HG02798 (cell line): ENCODE measurements at regions not wholly inside any gene's neighbourhood (a gene's known extent, or its start where the extent isn't known, plus 50 kb on each side); places are given as distances from the start of the nearest gene placed in this dataset.
A peak's percentile ranks its signal among the peaks of the same experiment; 100 is the strongest.
"Not testable (repeated sequence)": the region's sequence is repeated elsewhere in the genome, so short reads cannot be mapped to it uniquely, and the experiment has no call there.

Experiments used
- ATAC-seq: cut with Tn5 transposase; IDR thresholded peaks from one replicate; pipeline ENCODE4 v1.9.1; 2021; ENCODE audit warnings: mild to moderate bottlenecking; ENCODE audit not compliant: unreplicated experiment, poor library complexity

DNA sequence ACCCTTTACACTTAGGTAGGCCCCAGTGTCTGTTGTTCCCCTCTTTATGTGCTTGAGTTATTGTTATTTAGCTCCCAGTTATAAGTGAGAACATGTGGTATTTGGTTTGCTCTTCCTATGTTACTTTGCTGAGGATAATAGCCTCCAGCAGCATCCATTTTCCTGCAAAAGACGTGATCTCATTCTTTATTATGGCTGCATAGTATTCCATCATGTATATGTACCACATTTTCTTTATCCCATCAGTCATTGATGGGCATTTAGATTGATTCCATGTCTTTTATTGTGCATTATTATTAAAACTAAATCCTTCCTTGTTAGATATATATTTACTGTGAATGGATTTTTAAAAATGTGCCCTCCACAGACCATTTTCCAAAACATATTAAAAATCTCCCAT lies 1137.3 kb upstream of the ADGRB3 start:
- ATAC-seq: no peak

DNA sequence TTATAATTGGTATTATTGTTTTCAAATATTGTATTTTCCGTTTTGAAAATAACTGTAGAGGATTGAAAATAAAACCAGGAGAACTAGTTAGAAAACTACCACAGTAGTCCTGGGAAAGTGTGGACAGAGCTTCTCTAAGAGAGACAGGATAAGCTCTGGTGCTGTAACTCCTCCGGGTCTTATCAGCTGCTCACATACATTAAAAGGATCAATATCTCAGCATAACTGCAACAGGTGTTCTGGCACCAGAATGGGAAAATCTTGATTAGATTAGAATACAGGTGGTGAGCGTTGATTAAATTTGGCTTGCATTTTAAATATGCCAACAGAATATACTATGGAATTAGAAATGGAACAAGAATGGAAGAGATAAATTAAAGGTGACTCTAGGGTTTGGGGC lies 1138.9 kb upstream of the ADGRB3 start:
- ATAC-seq: no peak

DNA sequence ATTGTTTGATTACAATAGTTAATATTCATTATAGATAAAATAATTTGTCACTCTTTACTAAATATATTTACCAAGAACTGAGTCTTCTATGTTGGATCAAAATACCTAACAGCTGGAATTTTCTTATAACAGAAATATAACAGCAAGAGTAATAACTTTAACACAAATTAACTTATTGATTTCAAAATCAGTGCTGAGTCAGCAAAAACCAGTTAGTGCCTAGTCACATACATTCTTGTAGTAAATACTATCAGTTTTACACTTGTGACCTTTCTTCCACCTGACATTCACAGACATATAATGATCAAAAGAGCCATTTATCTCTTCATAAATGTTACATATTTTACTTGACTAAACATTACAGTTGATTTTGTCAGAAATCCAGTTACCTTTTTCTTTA lies 1141.4 kb upstream of the ADGRB3 start:
- no peak for ATAC-seq

DNA sequence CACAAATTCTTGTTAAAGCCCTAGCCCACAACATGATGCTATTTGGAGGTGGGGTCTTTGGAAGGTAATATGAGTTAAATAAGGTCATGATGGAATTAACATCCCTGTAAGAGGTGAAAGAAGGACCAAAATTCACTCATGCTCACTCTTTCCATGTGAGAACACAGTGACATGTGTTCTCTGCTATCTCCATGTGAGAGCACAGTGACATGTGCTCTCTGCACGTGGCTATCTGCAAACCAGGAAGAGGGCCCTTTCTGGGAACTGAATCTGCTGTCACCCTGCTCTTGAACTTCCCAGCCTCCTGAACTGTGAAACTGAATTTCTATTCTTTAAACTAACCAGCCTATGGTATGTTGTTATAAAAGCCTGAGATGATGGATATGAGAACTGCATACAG lies 1159.4 kb upstream of the ADGRB3 start:
- no peak for ATAC-seq

DNA sequence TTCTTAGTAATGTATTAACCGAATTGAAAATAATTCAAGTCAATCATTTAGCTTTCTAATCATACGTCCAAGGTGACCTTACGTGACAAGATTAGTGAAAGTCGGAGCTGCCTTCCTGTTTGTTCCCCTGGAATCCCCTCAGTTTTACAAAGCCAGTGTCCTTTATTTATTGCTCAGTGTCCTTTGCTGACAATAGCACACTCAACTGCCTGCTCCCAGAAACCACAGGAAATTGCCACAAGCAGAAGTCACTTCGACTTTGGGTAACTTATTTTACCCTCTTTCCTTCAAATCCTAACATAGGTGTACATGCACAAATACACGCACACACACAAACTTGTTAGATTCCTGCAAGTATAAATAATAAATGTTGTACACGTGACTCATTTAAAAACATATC lies 1167.7 kb upstream of the ADGRB3 start:
- no peak for ATAC-seq

DNA sequence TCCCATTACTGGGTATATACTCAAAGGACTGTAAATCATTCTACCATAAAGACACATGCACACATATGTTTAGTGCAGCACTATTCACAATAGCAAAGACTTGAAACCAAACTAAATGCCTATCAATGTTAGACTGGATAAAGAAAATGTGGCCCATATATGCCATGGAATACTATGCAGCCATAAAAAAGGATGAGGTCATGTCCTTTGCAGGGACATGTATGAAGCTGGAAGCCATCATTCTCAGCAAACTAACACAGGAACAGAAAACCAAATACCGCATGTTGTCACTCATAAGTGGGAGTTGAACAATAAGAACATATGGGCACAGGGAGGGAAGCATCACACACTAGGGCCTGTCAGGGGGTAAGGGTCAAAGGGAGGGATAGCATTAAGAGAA lies 1172.4 kb upstream of the ADGRB3 start:
- not testable (repeated sequence) for ATAC-seq

DNA sequence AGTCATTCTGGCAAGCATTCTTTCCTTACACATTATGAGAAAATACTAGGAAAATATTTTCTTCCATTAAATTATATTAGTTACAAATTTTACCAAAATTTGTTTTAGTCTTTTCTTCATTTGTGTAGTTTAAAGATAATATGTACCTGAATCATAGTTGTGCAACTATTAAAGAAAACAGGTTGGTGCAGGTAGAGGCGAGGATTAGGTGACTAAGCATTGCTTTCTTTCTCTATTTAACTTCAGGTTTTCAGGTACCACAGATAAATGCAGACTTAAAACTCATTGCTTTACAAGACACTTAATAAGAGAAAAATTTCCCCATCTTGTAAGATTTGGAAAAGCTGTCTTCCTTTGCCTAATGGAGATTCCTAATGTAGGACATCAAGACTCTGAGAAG lies 1175.5 kb upstream of the ADGRB3 start:
- no peak for ATAC-seq

DNA sequence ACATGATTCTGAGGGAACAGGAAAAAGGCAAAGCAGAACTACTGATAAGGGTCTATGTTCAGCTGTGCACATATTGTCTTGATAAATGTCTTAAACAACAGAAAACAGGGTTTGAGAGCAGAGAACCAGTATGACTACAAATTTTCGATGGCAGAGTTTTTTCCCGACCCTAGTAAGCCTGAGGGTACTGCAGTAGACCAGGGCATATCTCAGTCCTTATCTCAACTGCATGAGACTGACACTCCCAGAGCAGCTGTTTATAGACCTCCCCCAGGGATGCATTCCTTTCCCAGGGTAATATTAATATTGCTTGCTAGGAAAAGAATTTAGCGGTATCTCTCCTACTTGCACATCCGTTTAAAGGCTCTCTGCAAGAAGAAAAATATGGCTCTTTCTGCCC lies 1176.8 kb upstream of the ADGRB3 start:
- ATAC-seq: no peak

DNA sequence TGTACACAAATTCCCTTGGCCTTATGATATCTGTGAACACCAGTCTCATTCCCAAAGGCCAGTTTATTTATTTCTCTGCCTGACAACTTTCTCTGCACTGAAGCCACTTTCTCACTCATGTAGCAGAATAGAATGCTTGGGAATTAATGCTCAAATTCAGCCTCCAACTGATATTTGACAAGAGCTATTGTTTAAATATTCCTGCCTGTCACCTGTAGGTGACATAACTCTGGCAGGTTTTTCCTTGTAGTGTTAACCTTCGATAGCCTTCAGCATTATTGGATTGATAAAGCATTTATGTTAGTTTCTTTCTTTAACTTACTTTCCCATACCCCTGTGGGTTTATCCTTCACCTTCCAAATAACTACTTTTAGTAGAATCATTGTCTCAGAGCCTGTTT lies 1183.2 kb upstream of the ADGRB3 start:
- no peak for ATAC-seq

DNA sequence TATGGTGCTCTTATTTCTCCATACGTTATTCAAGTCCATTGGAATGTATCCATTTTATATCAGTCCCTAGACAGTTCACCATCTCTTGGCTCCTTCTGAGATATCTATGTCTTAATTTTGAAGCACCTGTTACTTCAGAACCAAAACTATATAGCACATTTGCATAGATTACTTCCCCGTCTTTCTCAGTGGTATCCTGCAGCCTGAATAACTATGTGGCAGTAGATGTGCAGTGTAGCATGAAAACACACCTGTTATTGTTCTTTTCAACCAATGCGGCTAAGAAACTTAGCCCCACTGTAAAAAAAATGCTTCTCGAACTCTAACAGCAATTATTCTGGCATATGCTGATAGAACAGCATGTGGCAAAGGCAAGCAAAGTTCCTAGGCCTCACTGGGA lies 1184.4 kb upstream of the ADGRB3 start:
- ATAC-seq: peak; percentile 76

DNA sequence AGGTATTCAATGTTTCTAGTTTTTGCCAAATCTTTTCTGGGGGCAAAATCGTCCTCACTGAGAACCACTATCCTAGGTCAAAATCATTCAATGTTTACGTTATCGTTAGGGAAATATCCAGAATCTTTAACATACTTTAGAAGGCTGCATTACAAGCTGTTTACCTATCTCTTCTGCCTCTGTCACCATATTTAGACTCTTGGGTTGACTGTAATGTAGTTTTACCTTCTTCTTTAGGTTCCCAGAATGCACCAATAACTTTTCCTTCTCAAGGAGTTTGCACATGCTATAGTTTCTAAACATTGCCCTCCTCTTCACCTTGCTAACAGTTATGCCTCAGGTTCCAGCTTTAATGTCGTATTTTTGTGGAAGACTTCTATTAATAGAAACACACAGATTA lies 1185.5 kb upstream of the ADGRB3 start:
- ATAC-seq: no peak

DNA sequence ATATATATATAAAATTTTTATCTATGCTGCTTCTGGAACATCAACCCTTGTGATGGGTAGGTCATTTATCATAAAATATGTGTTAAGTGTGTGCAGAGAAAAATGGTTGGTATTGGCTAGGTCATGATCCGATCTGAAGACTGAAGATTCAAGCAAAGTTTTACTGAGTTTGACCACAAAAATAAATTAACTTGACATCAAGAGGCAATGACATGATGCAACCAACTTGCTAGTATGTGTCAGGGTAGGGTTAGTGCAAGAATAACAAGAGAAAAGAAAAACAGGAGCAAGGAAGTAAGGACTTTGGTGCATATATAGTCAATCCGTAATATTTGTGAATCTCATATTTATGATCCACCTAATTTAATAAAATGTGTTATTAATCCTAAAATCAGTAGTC lies 1202.0 kb upstream of the ADGRB3 start:
- ATAC-seq: no peak

DNA sequence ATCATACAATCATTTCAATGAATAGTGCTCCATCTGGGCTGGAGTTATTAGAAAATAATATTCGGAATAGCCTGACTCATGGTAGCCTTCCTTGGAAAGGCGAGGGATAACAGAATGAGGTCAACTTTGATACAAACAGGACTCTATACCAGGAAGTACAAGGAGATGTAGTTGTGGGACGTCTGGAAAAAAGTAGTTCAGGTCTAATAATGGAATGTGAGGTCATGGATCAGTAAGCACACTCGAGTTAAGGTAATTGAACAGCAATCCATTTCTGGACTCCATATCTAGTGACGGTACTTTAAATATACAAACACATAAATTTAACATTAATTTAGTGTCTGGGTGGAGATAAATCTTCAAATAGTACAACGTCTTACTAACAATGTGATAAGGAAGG lies 1204.0 kb upstream of the ADGRB3 start:
- no peak for ATAC-seq

DNA sequence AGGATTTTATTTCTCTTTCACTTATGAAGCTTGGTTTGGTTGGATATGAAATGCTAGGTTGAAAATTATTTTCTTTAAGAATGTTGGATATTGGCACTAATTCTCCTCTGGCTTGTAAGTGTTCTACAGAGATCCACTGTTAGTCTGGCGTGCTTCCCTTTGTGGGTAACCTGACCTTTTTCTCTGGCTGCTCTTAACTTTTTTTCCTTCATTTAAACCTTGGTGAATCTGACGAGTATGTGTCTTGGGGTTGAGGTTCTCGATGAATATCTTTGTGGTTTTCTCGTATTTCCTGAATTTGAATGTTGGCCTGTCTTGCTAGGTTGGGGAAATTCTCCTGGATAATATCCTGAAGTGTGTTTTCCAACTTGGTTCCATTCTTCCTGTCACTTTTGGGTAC lies 1208.4 kb upstream of the ADGRB3 start:
- not testable (repeated sequence) for ATAC-seq

DNA sequence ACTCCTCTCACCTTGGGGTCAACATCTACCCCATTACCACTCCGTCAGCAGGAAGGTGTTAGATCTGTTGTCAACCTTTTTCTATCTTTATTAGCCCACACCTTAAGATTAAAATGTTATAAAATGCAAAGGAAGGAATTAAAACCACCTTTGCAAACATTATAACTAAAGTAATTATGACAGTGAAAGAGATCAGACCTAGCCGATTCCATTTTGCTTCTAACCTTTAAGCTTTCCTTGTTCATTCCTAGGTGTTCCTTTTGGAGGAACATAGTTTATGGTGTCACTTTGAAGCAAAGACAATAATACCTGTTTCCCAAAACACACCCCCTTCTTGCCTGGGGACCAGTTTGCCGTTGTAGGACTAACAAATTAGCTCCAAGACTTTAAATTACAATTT lies 1223.0 kb upstream of the ADGRB3 start:
- no peak for ATAC-seq

DNA sequence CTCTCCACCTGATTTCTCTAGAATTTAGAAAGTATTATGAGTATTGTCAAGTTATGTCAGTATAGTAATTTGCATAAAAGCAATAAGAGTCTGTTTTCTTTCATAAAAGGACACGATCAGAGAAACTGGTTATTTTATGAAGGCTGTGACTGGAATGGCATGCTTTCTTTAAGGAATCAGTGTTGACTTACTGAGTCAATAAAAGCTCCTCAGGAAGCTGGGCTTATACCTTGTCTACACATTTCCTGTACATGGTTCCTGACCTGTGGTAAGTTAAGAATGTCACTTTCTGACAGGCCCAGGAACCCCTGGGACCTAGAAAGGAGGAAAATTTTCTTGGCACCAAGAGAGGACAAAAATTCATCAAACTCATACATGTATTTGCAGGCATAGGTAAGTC lies 1224.0 kb upstream of the ADGRB3 start:
- ATAC-seq: no peak

DNA sequence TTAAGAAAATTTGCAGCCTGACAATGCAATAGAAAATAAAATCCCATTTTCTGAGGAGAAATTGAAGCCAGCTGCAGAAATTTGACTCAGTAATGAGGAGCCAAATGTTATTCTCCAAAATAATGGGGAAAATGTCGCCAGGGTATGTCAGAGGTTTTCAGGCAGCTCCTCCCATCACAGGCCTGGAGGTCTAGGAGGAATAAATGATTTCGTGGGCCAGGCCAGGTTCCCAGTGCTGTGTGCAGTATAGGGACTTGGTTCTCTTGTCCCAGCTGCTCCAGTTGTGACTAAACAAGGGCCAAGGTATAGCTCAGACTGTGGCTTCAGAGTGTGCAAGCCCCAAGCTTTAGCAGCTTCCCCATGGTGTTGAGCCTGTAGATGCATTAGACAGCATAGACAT lies 1240.8 kb upstream of the ADGRB3 start:
- ATAC-seq: no peak

DNA sequence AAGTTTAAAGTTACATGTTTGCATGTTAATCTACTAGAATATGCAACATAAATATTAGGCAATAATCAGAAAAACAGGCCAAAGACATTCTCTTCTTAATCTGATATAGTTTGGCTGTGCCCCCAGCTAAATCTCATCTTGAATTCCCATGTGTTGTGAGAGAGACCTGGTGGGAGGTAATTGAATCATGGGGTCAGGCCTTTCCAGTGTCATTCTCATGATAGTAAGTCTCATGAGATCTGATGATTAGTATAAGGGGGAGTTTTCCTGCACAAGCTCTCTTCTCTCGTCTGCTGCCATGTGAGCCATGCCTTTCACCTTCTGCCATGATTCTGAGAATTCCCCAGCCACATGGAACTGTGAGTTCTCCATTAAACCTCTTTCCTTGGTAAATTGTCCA lies 1241.7 kb upstream of the ADGRB3 start:
- no peak for ATAC-seq

DNA sequence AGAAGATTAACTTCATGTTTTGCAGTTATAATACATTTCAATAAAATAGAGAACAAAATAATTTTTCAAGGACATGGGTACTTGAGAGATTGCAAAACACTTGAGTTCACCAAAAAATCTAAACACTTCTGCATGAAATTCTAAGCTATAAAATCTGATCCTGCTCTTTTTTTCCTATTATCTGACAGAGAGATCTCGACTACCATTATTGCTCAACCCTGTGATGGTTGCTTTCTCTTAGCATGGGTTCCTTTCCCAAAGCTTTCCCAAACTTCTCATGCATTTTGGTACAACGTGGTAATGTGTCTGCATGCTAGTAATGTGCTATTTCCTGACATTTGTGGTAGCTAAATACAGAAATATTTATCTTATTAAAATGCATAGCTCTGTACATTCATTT lies 1243.1 kb upstream of the ADGRB3 start:
- ATAC-seq: no peak

DNA sequence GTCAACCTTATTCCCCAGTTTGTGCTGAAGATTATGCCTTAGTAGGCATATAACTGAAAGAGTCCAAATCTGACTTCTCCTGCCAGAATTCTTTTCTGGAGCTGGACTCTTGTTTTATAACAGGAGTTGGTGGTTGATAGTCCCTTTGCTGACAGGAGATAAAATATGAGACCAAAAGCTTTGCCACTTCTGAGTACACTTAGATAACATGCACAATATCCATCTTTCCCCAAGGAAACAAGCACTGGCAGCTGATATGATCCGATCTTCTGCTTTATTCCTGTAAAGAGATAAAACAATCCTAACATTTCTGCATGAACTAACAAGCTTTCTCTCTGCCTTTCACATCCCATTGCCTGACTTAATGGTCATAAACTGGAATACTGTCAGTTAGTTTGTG lies 1265.4 kb upstream of the ADGRB3 start:
- no peak for ATAC-seq

DNA sequence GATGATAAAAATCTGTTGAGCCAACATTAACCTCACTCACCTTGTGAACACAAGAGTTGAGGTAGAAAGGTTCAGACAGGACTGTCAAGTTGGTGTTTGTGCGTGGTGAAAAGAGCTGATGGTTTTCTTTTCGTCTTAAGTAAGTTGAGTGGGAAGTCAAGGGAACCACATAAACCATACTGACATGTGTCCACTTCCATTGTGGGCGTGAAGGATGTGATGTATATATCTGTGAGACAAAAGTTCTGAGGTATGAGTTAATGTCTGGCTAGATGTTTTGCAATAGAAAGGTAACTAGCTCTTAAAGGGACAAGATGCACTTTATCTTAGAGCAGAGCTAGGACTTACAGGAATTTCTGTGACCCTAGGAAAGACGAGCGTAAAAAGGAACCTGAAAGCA lies 1272.1 kb upstream of the ADGRB3 start:
- ATAC-seq: no peak

DNA sequence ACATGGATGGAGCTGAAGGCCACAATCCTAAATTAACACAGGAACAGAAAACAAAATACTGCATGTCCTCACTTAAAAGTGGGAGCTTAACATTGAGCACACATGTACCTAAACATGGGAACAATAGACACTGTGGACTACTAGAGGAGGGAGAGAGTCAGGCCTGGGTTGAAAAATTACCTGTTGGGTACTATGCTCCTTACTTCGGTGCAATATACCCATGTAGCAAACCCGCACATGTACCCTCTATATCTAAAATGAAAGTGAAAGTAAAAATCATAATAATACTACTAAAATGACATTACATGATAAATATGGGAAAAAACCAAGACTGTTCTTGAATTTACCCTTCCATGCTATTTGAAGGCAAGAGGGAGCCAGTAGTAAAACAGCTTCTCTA lies 1273.8 kb upstream of the ADGRB3 start:
- no peak for ATAC-seq

DNA sequence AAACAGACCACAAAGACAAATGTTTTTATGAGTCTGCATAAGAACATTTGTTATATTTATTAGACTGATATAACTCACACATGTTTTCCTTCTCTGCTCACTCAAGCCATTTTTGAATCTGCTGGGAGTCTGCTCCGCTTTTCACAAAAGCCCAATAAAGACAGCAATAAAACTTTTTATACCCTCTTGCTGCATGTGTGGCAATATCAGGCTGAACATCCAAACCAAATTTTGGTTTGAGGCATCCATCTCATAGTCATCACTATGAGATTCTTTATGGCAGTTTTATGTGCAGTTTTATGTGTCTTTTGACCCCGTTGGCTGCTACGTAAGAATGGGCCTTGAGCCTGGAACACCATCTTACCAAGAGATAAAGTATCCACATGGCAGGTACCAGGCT lies 1276.8 kb upstream of the ADGRB3 start:
- no peak for ATAC-seq

DNA sequence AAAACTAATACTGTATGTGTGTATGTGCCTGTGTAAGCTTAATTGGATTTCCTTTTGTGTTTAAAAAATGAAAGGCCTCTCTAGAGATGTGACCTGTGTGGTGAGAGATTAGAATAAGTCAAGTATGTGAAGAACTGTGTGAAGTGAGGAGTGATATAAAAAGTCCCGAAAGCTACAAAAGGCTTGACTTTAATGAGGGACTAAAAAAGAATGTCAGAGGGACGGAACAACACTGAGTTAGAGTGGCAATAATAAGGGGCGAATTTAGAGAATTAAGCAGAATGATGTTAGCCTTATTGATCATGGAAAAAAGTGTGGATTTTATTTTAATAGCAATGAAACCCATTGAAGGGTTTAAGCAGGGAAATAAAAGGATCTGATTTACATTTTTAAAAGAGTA lies 1281.2 kb upstream of the ADGRB3 start:
- ATAC-seq: no peak
